MM.1S (cell line): ENCODE measurements at regions not wholly inside any gene's neighbourhood (a gene's known extent, or its start where the extent isn't known, plus 50 kb on each side); places are given as distances from the start of the nearest gene placed in this dataset.

Experiments
- CTCF ChIP-seq: fragments of 300-600 bp; sonication (generic); IDR thresholded peaks from 2 replicates; pipeline ENCODE4 v1.5.1; 2016; ENCODE audit warnings: antibody characterized with exemption, low read length, mixed read lengths
- EZH2phosphoT487 ChIP-seq: fragments of 300-600 bp; sonication (generic); IDR thresholded peaks from 2 replicates; pipeline ENCODE4 v1.6.1; 2018; ENCODE audit warnings: antibody characterized with exemption, low read length

DNA sequence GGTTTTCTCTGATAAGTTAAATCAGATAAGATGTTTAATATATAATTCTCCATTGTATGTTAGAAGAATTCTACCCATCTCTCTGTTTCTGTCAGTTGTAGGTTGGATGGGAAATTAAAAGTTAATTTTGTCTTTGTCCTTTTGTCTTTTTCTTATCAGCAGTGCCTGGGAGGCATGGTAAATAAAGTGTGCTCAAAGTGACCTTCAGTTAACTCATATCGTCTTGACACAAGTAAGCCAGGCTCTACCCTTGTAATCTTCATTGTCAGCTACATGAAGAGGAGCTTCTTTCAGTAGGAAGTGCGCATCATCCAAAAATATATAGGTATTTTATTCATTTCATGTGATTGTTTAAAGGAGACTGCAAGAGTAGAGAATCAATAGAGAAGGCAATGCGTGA is 138.9 kb upstream of the NRIP1 start:
- TF ChIP-seq CTCF (no peak), EZH2phosphoT487 (no peak)
